Prostate gland (tissue), 2 donors: ENCODE measurements at regions not wholly inside any gene's neighbourhood (a gene's known extent, or its start where the extent isn't known, plus 50 kb on each side); places are given as distances from the start of the nearest gene placed in this dataset.

Experiments
- DNase-seq: peaks from one replicate; pipeline ENCODE4 v3.0.0-alpha.2; 2019; ENCODE audit warnings: low spot score
- H3K27ac ChIP-seq, 2 donors: fragments of 200-600 bp; sonication (generic); 2 replicates each; pipeline ENCODE4 v1.5.1; 2017 to 2019
- H3K27me3 ChIP-seq: fragments of 200-600 bp; sonication (generic); replicated peaks from 2 replicates; pipeline ENCODE4 v1.5.1; 2019; ENCODE audit not compliant: insufficient read depth
- H3K36me3 ChIP-seq, 2 donors: fragments of 200-600 bp; sonication (generic); 1 replicate in 1 of 2; 2 replicates in 1 of 2; pipeline versions ENCODE4 v1.5.1 to v1.8.1; 2017 to 2019
- H3K4me1 ChIP-seq: fragments of 200-600 bp; sonication (generic); replicated peaks from 2 replicates; pipeline ENCODE4 v1.5.1; 2019
- H3K4me3 ChIP-seq, 2 donors: fragments of 200-600 bp; sonication (generic); 2 replicates each; pipeline ENCODE4 v1.5.1; 2017 to 2019
- H3K9me3 ChIP-seq: fragments of 200-600 bp; sonication (generic); 2 replicates; pipeline ENCODE4 v1.5.1; 2017
- POLR2A ChIP-seq: fragments of 450-650 bp; IDR thresholded peaks from one replicate; pipeline ENCODE4 v1.6.1; 2016; ENCODE audit warnings: antibody characterized with exemption, mild to moderate bottlenecking
- POLR2AphosphoS5 ChIP-seq: sonication (generic); formaldehyde crosslinking; IDR thresholded peaks from one replicate; pipeline ENCODE4 v1.6.1; 2017; ENCODE audit warnings: antibody characterized with exemption
- WGBS: methylation state at CpG from one replicate; pipeline ENCODE4 v1.1.5; 2018; 5-methylcytosine and 5-hydroxymethylcytosine counted together
- intact Hi-C: fragments of 100-400 bp; cut with DNase I; formaldehyde crosslinking; loops from one replicate; pipeline ENCODE4 v1.14.2; 2022
- TF ChIP-seq, protein P1 (sequence below), 4 experiments: fragments of 200-600 bp in 2 of 4; fragments of 450-650 bp in 2 of 4; sonication (generic) in 2 of 4; IDR thresholded peaks; 1 replicate in 3 of 4; 2 replicates in 1 of 4; pipeline ENCODE4 v1.5.1; 2016 to 2019; ENCODE audit warnings: antibody characterized with exemption in 4 of 4, mild to moderate bottlenecking in 2 of 4, moderate library complexity in 2 of 4

DNA sequence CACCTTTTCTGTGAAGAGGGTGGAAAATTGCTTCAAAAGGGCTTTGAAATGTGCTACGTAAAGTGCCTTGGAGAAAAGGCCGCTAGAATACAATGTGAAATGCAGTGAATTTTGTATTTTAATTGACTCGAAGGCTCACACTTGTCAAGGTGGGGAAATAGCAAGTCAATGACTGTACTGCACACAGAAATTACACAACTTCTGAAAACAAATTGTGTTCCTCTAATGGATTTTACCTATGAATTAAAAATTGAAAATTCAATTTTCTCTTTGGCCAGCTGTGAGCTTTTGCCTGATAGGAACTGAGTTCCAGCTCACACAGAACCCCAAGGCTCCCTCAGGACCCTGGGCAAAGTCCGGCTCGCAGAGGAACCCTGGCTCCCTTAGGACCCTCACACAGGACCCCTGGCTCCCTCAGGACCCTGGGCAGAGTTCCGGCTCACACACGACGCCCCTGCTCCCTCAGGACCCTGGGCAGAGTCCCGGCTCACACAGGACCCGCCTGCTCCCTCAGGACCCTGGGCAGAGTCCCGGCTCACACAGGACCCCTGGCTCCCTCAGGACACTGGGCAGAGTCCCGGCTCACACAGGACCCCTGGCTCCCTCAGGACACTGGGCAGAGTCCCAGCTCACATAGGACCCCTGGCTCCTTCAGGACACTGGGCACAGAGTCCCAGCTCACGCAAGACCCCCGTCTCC, 324.9 kb downstream of the UQCRFS1 start:
- TF ChIP-seq, protein P1, sequence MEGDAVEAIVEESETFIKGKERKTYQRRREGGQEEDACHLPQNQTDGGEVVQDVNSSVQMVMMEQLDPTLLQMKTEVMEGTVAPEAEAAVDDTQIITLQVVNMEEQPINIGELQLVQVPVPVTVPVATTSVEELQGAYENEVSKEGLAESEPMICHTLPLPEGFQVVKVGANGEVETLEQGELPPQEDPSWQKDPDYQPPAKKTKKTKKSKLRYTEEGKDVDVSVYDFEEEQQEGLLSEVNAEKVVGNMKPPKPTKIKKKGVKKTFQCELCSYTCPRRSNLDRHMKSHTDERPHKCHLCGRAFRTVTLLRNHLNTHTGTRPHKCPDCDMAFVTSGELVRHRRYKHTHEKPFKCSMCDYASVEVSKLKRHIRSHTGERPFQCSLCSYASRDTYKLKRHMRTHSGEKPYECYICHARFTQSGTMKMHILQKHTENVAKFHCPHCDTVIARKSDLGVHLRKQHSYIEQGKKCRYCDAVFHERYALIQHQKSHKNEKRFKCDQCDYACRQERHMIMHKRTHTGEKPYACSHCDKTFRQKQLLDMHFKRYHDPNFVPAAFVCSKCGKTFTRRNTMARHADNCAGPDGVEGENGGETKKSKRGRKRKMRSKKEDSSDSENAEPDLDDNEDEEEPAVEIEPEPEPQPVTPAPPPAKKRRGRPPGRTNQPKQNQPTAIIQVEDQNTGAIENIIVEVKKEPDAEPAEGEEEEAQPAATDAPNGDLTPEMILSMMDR (IDR thresholded peaks at IDR 0.05): no peak
- TF ChIP-seq POLR2A: no peak
- no peak for TF ChIP-seq POLR2AphosphoS5
- intact Hi-C loops: no loop called here

DNA sequence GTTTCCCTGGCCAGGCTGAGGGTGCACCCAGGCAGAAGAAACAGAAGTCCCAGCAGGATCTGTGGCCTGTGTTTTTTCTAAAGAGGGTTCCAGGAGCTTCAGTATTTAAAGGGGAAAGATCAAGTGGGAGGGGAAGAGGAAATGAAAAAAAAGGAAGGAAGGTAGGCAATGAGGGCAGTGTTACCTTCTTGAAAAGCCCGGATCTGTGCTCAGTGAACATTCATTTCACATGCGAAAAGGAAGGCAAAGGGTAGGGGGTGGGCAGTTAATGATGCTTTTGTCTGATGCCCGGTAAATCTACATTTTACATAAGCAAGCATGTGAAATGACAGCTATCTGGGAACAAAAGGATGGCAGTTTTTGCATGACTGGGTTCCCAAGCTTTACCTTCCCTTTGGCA, 326.2 kb downstream of the UQCRFS1 start:
- Histone ChIP-seq H3K4me1 (no peaks in the 10 kb centered on the region), H3K27ac (no peak overlapping the region), H3K9me3 (no peaks in the 10 kb centered on the region), H3K36me3 (no peaks in the 10 kb centered on the region), H3K27me3 (peaks cover 3% of the 10 kb centered on the region), H3K4me3 (no peak overlapping the region)
- no peak for DNase-seq
- no peak for TF ChIP-seq POLR2A
- TF ChIP-seq, protein P1 (IDR thresholded peaks at IDR 0.05): no peak
- TF ChIP-seq POLR2AphosphoS5: no peak
- WGBS: 43% methylated on average over 3 of the region's 3 CpGs
- intact Hi-C loops: no loop called here

More for the DNA sequence above, 324.9 kb downstream of the UQCRFS1 start:
- Histone ChIP-seq H3K4me3 (no peak overlapping the region), H3K27me3 (peaks cover 3% of the 10 kb centered on the region), H3K27ac (no peak overlapping the region), H3K4me1 (no peaks in the 10 kb centered on the region), H3K36me3 (no peaks in the 10 kb centered on the region), H3K9me3 (no peaks in the 10 kb centered on the region)
- 67% methylated on average over 13 of the region's 14 CpGs for WGBS
- no peak for DNase-seq

DNA sequence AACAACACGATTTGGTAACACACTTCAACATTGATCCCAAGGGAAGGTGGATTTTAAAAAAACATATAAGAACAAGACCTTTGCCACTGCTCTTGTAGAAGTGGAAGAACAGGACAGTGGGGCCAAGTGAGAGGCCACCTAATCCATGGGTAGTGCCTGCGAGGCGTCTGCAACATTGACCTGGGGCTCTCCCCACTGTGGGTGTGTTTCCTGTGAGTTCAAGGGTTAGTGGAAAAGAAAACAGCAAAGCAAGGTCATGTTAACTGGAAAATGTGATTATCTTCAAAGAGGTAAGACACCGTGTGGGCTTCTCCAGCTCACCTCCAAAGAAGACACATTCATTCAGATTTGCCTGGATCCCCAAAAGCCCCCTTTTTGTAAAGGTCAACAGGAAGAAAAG, 327.0 kb downstream of the UQCRFS1 start:
- DNase-seq: no peak
- TF ChIP-seq POLR2A: no peak
- TF ChIP-seq, protein P1 (IDR thresholded peaks at IDR 0.05): no peak
- TF ChIP-seq POLR2AphosphoS5: no peak
- intact Hi-C loops: no loop called here
- Histone ChIP-seq H3K27ac (no peak overlapping the region), H3K4me3 (no peak overlapping the region), H3K9me3 (no peaks in the 10 kb centered on the region), H3K4me1 (no peaks in the 10 kb centered on the region), H3K27me3 (peaks cover 3% of the 10 kb centered on the region), H3K36me3 (no peaks in the 10 kb centered on the region)
- 74% methylated on average over 4 of the region's 4 CpGs for WGBS

DNA sequence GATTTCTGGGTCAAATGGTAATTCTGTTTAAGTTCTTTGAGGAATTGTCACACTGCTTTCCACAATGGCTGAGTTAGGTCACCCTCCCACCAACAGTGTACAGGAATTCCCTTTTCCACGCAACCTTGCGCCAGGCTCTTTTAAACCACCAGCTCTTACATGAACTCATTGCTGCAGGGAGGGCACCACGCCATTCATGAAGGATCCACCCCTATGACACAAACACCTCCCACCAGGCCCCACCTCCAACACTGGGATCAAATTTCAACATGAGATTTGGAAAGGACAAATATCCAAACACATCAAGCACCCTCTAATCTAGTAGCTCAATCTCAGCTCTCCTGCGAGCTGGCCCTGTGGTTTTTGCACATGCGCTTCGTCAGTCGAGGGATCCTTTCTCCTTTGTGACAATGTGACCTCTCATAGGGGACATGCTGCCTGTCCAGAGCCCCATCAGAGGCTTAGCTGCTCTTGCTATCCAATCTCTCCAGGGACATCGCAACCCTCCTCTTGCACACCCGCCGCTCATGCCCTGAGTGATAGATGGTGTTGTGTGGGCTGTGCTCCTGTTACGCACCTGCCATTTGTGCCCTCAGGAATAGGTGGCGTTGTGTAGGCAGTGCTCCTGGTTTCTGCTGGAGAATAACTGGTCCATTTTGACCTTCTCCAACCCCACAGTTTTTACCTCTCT, 328.0 kb downstream of the UQCRFS1 start:
- no peaks in the 10 kb centered on the region for H3K9me3 ChIP-seq
- 54% methylated on average over 12 of the region's 12 CpGs for WGBS
- H3K4me3 ChIP-seq: no peak overlapping the region
- no peak for DNase-seq
- intact Hi-C loops: no loop called here
- TF ChIP-seq, protein P1 (IDR thresholded peaks at IDR 0.05): no peak
- no peak for TF ChIP-seq POLR2A
- no peak for TF ChIP-seq POLR2AphosphoS5
- H3K27ac ChIP-seq: no peak overlapping the region
- no peaks in the 10 kb centered on the region for H3K4me1 ChIP-seq
- H3K36me3 ChIP-seq: no peaks in the 10 kb centered on the region
- H3K27me3 ChIP-seq: peaks cover 3% of the 10 kb centered on the region

DNA sequence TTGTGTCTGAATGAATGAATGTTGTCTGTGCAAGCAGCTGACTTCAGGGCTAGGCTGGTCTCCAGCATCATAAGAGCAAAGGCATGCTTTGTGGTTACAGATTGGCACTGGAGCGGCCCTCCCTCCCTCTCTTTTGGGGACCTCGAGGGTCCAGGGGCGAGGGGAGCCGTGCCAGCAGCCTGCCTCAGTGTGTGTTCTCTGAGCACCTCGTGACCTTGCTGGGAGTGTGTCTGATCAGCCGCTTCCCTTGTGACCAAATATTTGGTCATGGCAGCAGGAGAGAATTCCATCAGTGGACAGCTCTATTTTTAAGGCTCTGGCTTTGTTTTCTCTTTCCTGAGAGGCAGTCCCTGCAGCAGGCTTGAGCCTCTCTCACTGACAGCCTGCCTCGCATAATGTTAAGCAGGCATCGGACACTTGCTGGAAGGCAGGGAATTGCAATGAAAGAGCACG, 329.7 kb downstream of the UQCRFS1 start:
- Histone ChIP-seq H3K4me3 (no peak overlapping the region), H3K9me3 (no peaks in the 10 kb centered on the region), H3K36me3 (no peaks in the 10 kb centered on the region), H3K4me1 (no peaks in the 10 kb centered on the region), H3K27me3 (no peaks in the 10 kb centered on the region), H3K27ac (no peak overlapping the region)
- TF ChIP-seq POLR2AphosphoS5: no peak
- no peak for DNase-seq
- 14% methylated on average over 9 of the region's 9 CpGs for WGBS
- intact Hi-C loops: no loop called here
